NCI-H345 treated with DMSO at 0.1 percent for 48 hours (cell line): ENCODE measurements at regions not wholly inside any gene's neighbourhood (a gene's known extent, or its start where the extent isn't known, plus 50 kb on each side); places are given as distances from the start of the nearest gene placed in this dataset.
"Not testable (repeated sequence)": the region's sequence is repeated elsewhere in the genome, so short reads cannot be mapped to it uniquely, and the experiment has no call there.

Experiments
- DNase-seq: peaks from one replicate; lab custom pipeline; 2025; ENCODE audit not compliant: unreplicated experiment; lab: John Stamatoyannopoulos, UW

GRCh38 chr18:4557502-4557901 lies 102.4 kb upstream of the DLGAP1 start:
- DNase-seq: no peak

- no peak for DNase-seq
Observed at GRCh38 chr18:4551001-4551360, 95.9 kb upstream of the DLGAP1 start.

GRCh38 chr18:4549164-4549872 lies 94.2 kb upstream of the DLGAP1 start:
- no peak for DNase-seq

GRCh38 chr18:4547126-4547525 lies 92.0 kb upstream of the DLGAP1 start:
- no peak for DNase-seq

- no peak for DNase-seq
Observed at GRCh38 chr18:4544142-4544541, 89.0 kb upstream of the DLGAP1 start.

GRCh38 chr18:4543711-4544110 lies 88.6 kb upstream of the DLGAP1 start:
- no peak for DNase-seq

GRCh38 chr18:4541588-4541987 lies 86.5 kb upstream of the DLGAP1 start:
- DNase-seq: no peak

GRCh38 chr18:4536447-4536846 lies 81.3 kb upstream of the DLGAP1 start:
- no peak for DNase-seq

- no peak for DNase-seq
Observed at GRCh38 chr18:4528405-4528804, 73.3 kb upstream of the DLGAP1 start.

- DNase-seq: not testable (repeated sequence)
Observed at GRCh38 chr18:4527826-4528225, 72.7 kb upstream of the DLGAP1 start.

GRCh38 chr18:4524096-4524495 lies 69.0 kb upstream of the DLGAP1 start:
- DNase-seq: no peak

- no peak for DNase-seq
Observed at GRCh38 chr18:4511166-4511565, 56.1 kb upstream of the DLGAP1 start.

- no peak for DNase-seq
Observed at GRCh38 chr18:4510711-4511110, 55.6 kb upstream of the DLGAP1 start.

GRCh38 chr18:4510160-4510559 lies 55.1 kb upstream of the DLGAP1 start:
- no peak for DNase-seq
